ENCODE measurements at regions not wholly inside any gene's neighbourhood (a gene's known extent, or its start where the extent isn't known, plus 50 kb on each side); places are given as distances from the start of the nearest gene placed in this dataset.

GRCh38 chr18:73985855-73986625 is 161.6 kb downstream of the FBXO15 start:
- Histone ChIP-seq H3K36me3 (ENCODE audit: control insufficient read depth, low read depth, low read length) (no peaks in the 10 kb centered on the region), H3K27ac (ENCODE audit: low read length) (no peak overlapping the region), H3K27me3 (ENCODE audit: control insufficient read depth, insufficient read depth, low read length) (no peaks in the 10 kb centered on the region), H3K9ac (ENCODE audit: low read length) (no peak overlapping the region), H3K9me3 (ENCODE audit: control insufficient read depth, low read depth, low read length) (peaks cover 6% of the 10 kb centered on the region), H3K4me3 (ENCODE audit: low read length) (no peak overlapping the region), H3K4me1 (ENCODE audit: control insufficient read depth, low read depth, low read length) (no peaks in the 10 kb centered on the region)

GRCh38 chr18:73983970-73984369 is 163.7 kb downstream of the FBXO15 start:
- H3K36me3 ChIP-seq (ENCODE audit: control insufficient read depth, low read depth, low read length), result no peaks in the 10 kb centered on the region
- H3K27me3 ChIP-seq (ENCODE audit: control insufficient read depth, insufficient read depth, low read length), result no peaks in the 10 kb centered on the region
- H3K9me3 ChIP-seq (ENCODE audit: control insufficient read depth, low read depth, low read length), result peaks cover 6% of the 10 kb centered on the region
- H3K9ac ChIP-seq (ENCODE audit: low read length), result no peak overlapping the region
- H3K4me1 ChIP-seq (ENCODE audit: control insufficient read depth, low read depth, low read length), result peaks cover 3% of the 10 kb centered on the region
- no peak overlapping the region for H3K4me3 ChIP-seq (ENCODE audit: low read length)
- H3K27ac ChIP-seq (ENCODE audit: low read length), result no peak overlapping the region

GRCh38 chr18:73983496-73983895 is 164.1 kb downstream of the FBXO15 start:
- Histone ChIP-seq H3K9ac (ENCODE audit: low read length) (no peak overlapping the region), H3K27ac (ENCODE audit: low read length) (no peak overlapping the region), H3K9me3 (ENCODE audit: control insufficient read depth, low read depth, low read length) (peaks cover 6% of the 10 kb centered on the region), H3K27me3 (ENCODE audit: control insufficient read depth, insufficient read depth, low read length) (no peaks in the 10 kb centered on the region), H3K4me1 (ENCODE audit: control insufficient read depth, low read depth, low read length) (peaks cover 3% of the 10 kb centered on the region), H3K4me3 (ENCODE audit: low read length) (no peak overlapping the region), H3K36me3 (ENCODE audit: control insufficient read depth, low read depth, low read length) (no peaks in the 10 kb centered on the region)

GRCh38 chr18:73981796-73982195 is 165.8 kb downstream of the FBXO15 start:
- Histone ChIP-seq H3K27me3 (ENCODE audit: control insufficient read depth, insufficient read depth, low read length) (no peaks in the 10 kb centered on the region), H3K27ac (ENCODE audit: low read length) (no peak overlapping the region), H3K9me3 (ENCODE audit: control insufficient read depth, low read depth, low read length) (no peaks in the 10 kb centered on the region), H3K36me3 (ENCODE audit: control insufficient read depth, low read depth, low read length) (no peaks in the 10 kb centered on the region), H3K4me3 (ENCODE audit: low read length) (no peak overlapping the region), H3K4me1 (ENCODE audit: control insufficient read depth, low read depth, low read length) (peaks cover 3% of the 10 kb centered on the region), H3K9ac (ENCODE audit: low read length) (no peak overlapping the region)

GRCh38 chr18:73980289-73980979 is 167.2 kb downstream of the FBXO15 start:
- H3K9me3 ChIP-seq (ENCODE audit: control insufficient read depth, low read depth, low read length), result no peaks in the 10 kb centered on the region
- H3K4me1 ChIP-seq (ENCODE audit: control insufficient read depth, low read depth, low read length), result peaks cover 3% of the 10 kb centered on the region
- no peak overlapping the region for H3K9ac ChIP-seq (ENCODE audit: low read length)
- H3K27ac ChIP-seq (ENCODE audit: low read length), result no peak overlapping the region
- no peak overlapping the region for H3K4me3 ChIP-seq (ENCODE audit: low read length)
- H3K27me3 ChIP-seq (ENCODE audit: control insufficient read depth, insufficient read depth, low read length), result no peaks in the 10 kb centered on the region
- no peaks in the 10 kb centered on the region for H3K36me3 ChIP-seq (ENCODE audit: control insufficient read depth, low read depth, low read length)

GRCh38 chr18:73979742-73980141 is 167.9 kb downstream of the FBXO15 start:
- Histone ChIP-seq H3K27ac (ENCODE audit: low read length) (no peak overlapping the region), H3K9ac (ENCODE audit: low read length) (no peak overlapping the region), H3K9me3 (ENCODE audit: control insufficient read depth, low read depth, low read length) (no peaks in the 10 kb centered on the region), H3K27me3 (ENCODE audit: control insufficient read depth, insufficient read depth, low read length) (no peaks in the 10 kb centered on the region), H3K36me3 (ENCODE audit: control insufficient read depth, low read depth, low read length) (no peaks in the 10 kb centered on the region), H3K4me1 (ENCODE audit: control insufficient read depth, low read depth, low read length) (peaks cover 3% of the 10 kb centered on the region), H3K4me3 (ENCODE audit: low read length) (no peak overlapping the region)

- H3K4me3 ChIP-seq (ENCODE audit: low read length), result no peak overlapping the region
- peaks cover 3% of the 10 kb centered on the region for H3K4me1 ChIP-seq (ENCODE audit: control insufficient read depth, low read depth, low read length)
- no peaks in the 10 kb centered on the region for H3K27me3 ChIP-seq (ENCODE audit: control insufficient read depth, insufficient read depth, low read length)
- no peak overlapping the region for H3K27ac ChIP-seq (ENCODE audit: low read length)
- H3K9ac ChIP-seq (ENCODE audit: low read length), result no peak overlapping the region
- no peaks in the 10 kb centered on the region for H3K36me3 ChIP-seq (ENCODE audit: control insufficient read depth, low read depth, low read length)
- H3K9me3 ChIP-seq (ENCODE audit: control insufficient read depth, low read depth, low read length), result no peaks in the 10 kb centered on the region
Measured at GRCh38 chr18:73976433-73976832, 171.2 kb downstream of the FBXO15 start.

GRCh38 chr18:73975266-73975665 is 172.4 kb downstream of the FBXO15 start:
- Histone ChIP-seq H3K4me1 (ENCODE audit: control insufficient read depth, low read depth, low read length) (peaks cover 3% of the 10 kb centered on the region), H3K27ac (ENCODE audit: low read length) (no peak overlapping the region), H3K9me3 (ENCODE audit: control insufficient read depth, low read depth, low read length) (no peaks in the 10 kb centered on the region), H3K27me3 (ENCODE audit: control insufficient read depth, insufficient read depth, low read length) (no peaks in the 10 kb centered on the region), H3K36me3 (ENCODE audit: control insufficient read depth, low read depth, low read length) (no peaks in the 10 kb centered on the region), H3K4me3 (ENCODE audit: low read length) (no peak overlapping the region), H3K9ac (ENCODE audit: low read length) (no peak overlapping the region)

GRCh38 chr18:73973972-73974371 is 173.7 kb downstream of the FBXO15 start:
- H3K27ac ChIP-seq (ENCODE audit: low read length), result no peak overlapping the region

GRCh38 chr18:73966954-73967353 is 180.7 kb downstream of the FBXO15 start:
- H3K36me3 ChIP-seq (ENCODE audit: control insufficient read depth, low read depth, low read length), result no peaks in the 10 kb centered on the region
- no peak overlapping the region for H3K4me3 ChIP-seq (ENCODE audit: low read length)
- no peak overlapping the region for H3K9ac ChIP-seq (ENCODE audit: low read length)
- no peaks in the 10 kb centered on the region for H3K9me3 ChIP-seq (ENCODE audit: control insufficient read depth, low read depth, low read length)
- H3K27me3 ChIP-seq (ENCODE audit: control insufficient read depth, insufficient read depth, low read length), result no peaks in the 10 kb centered on the region
- no peaks in the 10 kb centered on the region for H3K4me1 ChIP-seq (ENCODE audit: control insufficient read depth, low read depth, low read length)
- no peak overlapping the region for H3K27ac ChIP-seq (ENCODE audit: low read length)

More at GRCh38 chr18:73973972-73974371, 173.7 kb downstream of the FBXO15 start:
- H3K4me3 ChIP-seq (ENCODE audit: low read length), result no peak overlapping the region
- no peaks in the 10 kb centered on the region for H3K9me3 ChIP-seq (ENCODE audit: control insufficient read depth, low read depth, low read length)
- no peak overlapping the region for H3K9ac ChIP-seq (ENCODE audit: low read length)
- no peaks in the 10 kb centered on the region for H3K4me1 ChIP-seq (ENCODE audit: control insufficient read depth, low read depth, low read length)
- no peaks in the 10 kb centered on the region for H3K36me3 ChIP-seq (ENCODE audit: control insufficient read depth, low read depth, low read length)
- no peaks in the 10 kb centered on the region for H3K27me3 ChIP-seq (ENCODE audit: control insufficient read depth, insufficient read depth, low read length)

GRCh38 chr18:73962256-73962655 is 185.4 kb downstream of the FBXO15 start:
- Histone ChIP-seq H3K9ac (ENCODE audit: low read length) (no peak overlapping the region), H3K4me3 (ENCODE audit: low read length) (no peak overlapping the region), H3K9me3 (ENCODE audit: control insufficient read depth, low read depth, low read length) (no peaks in the 10 kb centered on the region), H3K4me1 (ENCODE audit: control insufficient read depth, low read depth, low read length) (peaks cover 6% of the 10 kb centered on the region), H3K27me3 (ENCODE audit: control insufficient read depth, insufficient read depth, low read length) (no peaks in the 10 kb centered on the region), H3K36me3 (ENCODE audit: control insufficient read depth, low read depth, low read length) (no peaks in the 10 kb centered on the region), H3K27ac (ENCODE audit: low read length) (no peak overlapping the region)

- no peak overlapping the region for H3K4me3 ChIP-seq (ENCODE audit: low read length)
Measured at GRCh38 chr18:73961804-73962203, 185.8 kb downstream of the FBXO15 start.

More at GRCh38 chr18:73961804-73962203, 185.8 kb downstream of the FBXO15 start:
- Histone ChIP-seq H3K9ac (ENCODE audit: low read length) (no peak overlapping the region), H3K27me3 (ENCODE audit: control insufficient read depth, insufficient read depth, low read length) (no peaks in the 10 kb centered on the region), H3K27ac (ENCODE audit: low read length) (no peak overlapping the region), H3K36me3 (ENCODE audit: control insufficient read depth, low read depth, low read length) (no peaks in the 10 kb centered on the region), H3K4me1 (ENCODE audit: control insufficient read depth, low read depth, low read length) (peaks cover 11% of the 10 kb centered on the region), H3K9me3 (ENCODE audit: control insufficient read depth, low read depth, low read length) (no peaks in the 10 kb centered on the region)
